Gastrocnemius medialis (tissue), 4 donors: ENCODE measurements at regions not wholly inside any gene's neighbourhood (a gene's known extent, or its start where the extent isn't known, plus 50 kb on each side); places are given as distances from the start of the nearest gene placed in this dataset.
"Not testable (repeated sequence)": the region's sequence is repeated elsewhere in the genome, so short reads cannot be mapped to it uniquely, and the experiment has no call there.

Experiments used
- ATAC-seq, 2 donors: fragments of 150-250 bp; one replicate each; pipeline ENCODE4 v1.9.1; 2016
- DNase-seq, 2 donors: peaks; one replicate each; pipeline ENCODE4 v3.0.0-alpha.2; 2019
- H3K27ac ChIP-seq, 4 donors: fragments of 200-600 bp; sonication (generic); 1 replicate in 1 of 4; 2 replicates in 3 of 4; pipeline ENCODE4 v1.5.1; 2016 to 2018; ENCODE audit warnings: mild to moderate bottlenecking in 2 of 4, moderate library complexity in 1 of 4
- H3K27me3 ChIP-seq, 3 donors: fragments of 200-600 bp; sonication (generic) in 2 of 3; 1 replicate in 1 of 3; 2 replicates in 2 of 3; pipeline versions ENCODE4 v1.5.1 to v1.6.0; 2016 to 2019; ENCODE audit warnings: mild to moderate bottlenecking in 1 of 3, moderate library complexity in 1 of 3
- H3K36me3 ChIP-seq, 2 donors: fragments of 200-600 bp; sonication (generic) in 1 of 2; one replicate each; pipeline ENCODE4 v1.5.1; 2017 to 2018
- H3K4me1 ChIP-seq, 2 donors: fragments of 200-600 bp; sonication (generic) in 1 of 2; one replicate each; pipeline ENCODE4 v1.5.1; 2016 to 2017; ENCODE audit warnings: mild to moderate bottlenecking in 2 of 2
- H3K4me3 ChIP-seq, 4 donors: fragments of 200-600 bp; sonication (generic) in 3 of 4; 1 replicate in 1 of 4; 2 replicates in 3 of 4; pipeline ENCODE4 v1.5.1; 2016 to 2019; ENCODE audit warnings: mild to moderate bottlenecking in 2 of 4
- H3K9me3 ChIP-seq, 3 donors: fragments of 200-600 bp; sonication (generic) in 2 of 3; 1 replicate in 1 of 3; 2 replicates in 2 of 3; pipeline ENCODE4 v1.5.1; 2016 to 2019
- POLR2A ChIP-seq, 2 donors: fragments of 450-650 bp; IDR thresholded peaks; one replicate each; pipeline ENCODE4 v1.6.1; 2017; ENCODE audit warnings: antibody characterized with exemption in 2 of 2, mild to moderate bottlenecking in 2 of 2, moderate library complexity in 2 of 2
- in situ Hi-C, 4 donors: fragments of 200-750 bp; cut with MboI; loops; one replicate each; pipeline versions ENCODE4 v1.15.0 to v1.8.0; 2017; ENCODE audit warnings: low sequenced_read_pairs in 4 of 4
- intact Hi-C: fragments of 100-400 bp; cut with DNase I; formaldehyde crosslinking; loops from one replicate; pipeline ENCODE4 v1.15.1; 2023; ENCODE audit warnings: low total_unique reads
- TF ChIP-seq, protein P1 (sequence below), 5 experiments: fragments of 450-650 bp in 3 of 5; fragments of 200-600 bp in 2 of 5; sonication (generic) in 2 of 5; IDR thresholded peaks in 4 of 5; conservative IDR thresholded peaks in 1 of 5; 1 replicate in 4 of 5; 2 replicates in 1 of 5; pipeline ENCODE4 v1.5.1; 2016 to 2019; ENCODE audit warnings: antibody characterized with exemption in 5 of 5, mild to moderate bottlenecking in 3 of 5, moderate library complexity in 3 of 5

DNA sequence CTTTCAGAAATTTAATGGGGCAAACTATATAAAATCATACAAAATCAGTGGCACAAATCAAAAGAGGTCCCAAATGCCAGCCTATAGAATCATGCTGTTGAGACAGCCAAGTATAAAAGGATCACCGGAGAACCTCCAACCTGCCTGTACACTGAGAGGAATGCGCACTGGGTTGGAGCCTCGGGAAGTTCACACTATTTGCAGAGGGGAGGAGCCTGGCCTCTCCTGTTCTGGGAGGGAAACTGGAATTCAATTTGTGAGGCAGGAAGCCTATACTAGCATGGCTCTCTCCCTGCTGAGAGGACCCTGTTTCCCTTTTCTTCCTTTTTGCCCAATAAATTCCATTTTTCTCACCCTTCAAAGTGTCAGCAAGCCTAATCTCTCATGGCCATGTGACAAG, 406.0 kb downstream of the HINT1 start:
- in situ Hi-C loops, result no loop called here
- ATAC-seq (no peak), DNase-seq (no peak)
- Histone ChIP-seq H3K36me3 (no peaks in the 10 kb centered on the region), H3K27me3 (no peaks in the 10 kb centered on the region), H3K9me3 (no peaks in the 10 kb centered on the region), H3K4me1 (no peaks in the 10 kb centered on the region), H3K4me3 (no peak overlapping the region), H3K27ac (no peak overlapping the region)
- no peak for TF ChIP-seq POLR2A (IDR thresholded peaks at IDR 0.05)
- intact Hi-C loops, result no loop called here

DNA sequence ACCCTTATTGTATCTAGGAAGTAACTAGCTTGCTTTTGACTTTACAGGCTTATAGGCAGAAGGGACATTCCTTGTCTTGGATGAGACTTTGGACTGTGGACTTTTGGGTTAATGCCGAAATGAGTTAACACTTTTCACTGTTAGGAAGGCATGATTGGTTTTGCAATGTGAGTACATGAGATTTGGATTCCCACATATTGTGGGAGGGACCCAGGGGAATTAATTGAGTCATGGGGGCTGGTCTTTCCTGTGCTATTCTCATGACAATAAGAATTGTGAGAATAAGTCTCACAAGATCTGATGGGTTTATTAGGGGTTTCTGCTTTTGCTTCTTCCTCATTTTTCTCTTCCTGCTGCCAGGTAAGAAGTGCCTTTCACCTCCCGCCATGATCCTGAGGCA, 417.5 kb downstream of the HINT1 start:
- Histone ChIP-seq H3K9me3 (no peaks in the 10 kb centered on the region), H3K27me3 (no peaks in the 10 kb centered on the region), H3K36me3 (no peaks in the 10 kb centered on the region), H3K4me1 (no peaks in the 10 kb centered on the region), H3K4me3 (no peak overlapping the region), H3K27ac (no peak overlapping the region)
- intact Hi-C loops (no loop called here), in situ Hi-C loops (no loop called here)
- DNase-seq (no peak), ATAC-seq (no peak)
- TF ChIP-seq, protein P1, sequence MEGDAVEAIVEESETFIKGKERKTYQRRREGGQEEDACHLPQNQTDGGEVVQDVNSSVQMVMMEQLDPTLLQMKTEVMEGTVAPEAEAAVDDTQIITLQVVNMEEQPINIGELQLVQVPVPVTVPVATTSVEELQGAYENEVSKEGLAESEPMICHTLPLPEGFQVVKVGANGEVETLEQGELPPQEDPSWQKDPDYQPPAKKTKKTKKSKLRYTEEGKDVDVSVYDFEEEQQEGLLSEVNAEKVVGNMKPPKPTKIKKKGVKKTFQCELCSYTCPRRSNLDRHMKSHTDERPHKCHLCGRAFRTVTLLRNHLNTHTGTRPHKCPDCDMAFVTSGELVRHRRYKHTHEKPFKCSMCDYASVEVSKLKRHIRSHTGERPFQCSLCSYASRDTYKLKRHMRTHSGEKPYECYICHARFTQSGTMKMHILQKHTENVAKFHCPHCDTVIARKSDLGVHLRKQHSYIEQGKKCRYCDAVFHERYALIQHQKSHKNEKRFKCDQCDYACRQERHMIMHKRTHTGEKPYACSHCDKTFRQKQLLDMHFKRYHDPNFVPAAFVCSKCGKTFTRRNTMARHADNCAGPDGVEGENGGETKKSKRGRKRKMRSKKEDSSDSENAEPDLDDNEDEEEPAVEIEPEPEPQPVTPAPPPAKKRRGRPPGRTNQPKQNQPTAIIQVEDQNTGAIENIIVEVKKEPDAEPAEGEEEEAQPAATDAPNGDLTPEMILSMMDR (IDR thresholded peaks at IDR 0.05 in 4 of 5, conservative IDR thresholded peaks at IDR 0.05 in 1 of 5), result no peak
- no peak for TF ChIP-seq POLR2A (IDR thresholded peaks at IDR 0.05)

DNA sequence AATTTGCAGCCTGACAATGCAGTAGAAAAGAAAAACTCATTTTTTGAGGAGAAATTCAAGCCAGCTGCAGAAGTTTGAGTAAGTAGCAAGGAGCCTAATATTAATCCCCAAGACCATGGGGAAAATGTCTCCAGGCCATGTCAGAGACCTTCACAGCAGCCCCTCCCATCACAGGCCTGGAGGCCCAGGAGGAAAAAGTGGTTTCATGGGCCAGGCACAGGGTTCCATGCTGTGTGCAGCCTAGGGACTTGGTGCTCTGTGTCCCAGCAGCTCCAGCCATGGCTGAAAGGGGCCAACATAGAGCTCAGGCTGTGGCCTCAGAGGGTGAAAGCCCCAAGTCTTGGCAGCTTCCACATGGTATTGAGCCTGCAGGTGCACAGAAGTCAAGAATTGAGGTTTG, 418.4 kb downstream of the HINT1 start:
- intact Hi-C loops, H3K9me3 ChIP-seq, H3K4me3 ChIP-seq, H3K4me1 ChIP-seq, H3K36me3 ChIP-seq, DNase-seq, in situ Hi-C loops, H3K27ac ChIP-seq, ATAC-seq, H3K27me3 ChIP-seq: not testable (repeated sequence)

DNA sequence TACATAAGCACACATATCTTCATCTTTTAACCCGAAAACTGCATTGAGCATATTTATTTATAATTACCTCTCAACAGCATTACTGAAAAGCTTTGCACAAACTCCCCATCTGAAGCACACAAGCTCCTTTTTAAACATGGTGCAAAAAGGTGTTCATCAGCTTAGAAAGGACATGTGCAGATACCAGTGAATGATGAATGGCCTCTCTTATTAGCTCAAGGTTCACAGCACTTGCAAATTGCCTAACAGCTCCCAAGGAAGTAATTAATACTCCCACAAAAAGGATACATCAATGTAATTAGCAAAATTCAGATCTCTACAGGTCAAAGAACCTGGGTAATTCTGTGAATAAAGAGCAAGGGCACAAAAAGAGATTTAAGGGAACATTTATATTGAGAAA, 422.0 kb downstream of the HINT1 start:
- ATAC-seq, result no peak
- DNase-seq, result no peak
- in situ Hi-C loops (no loop called here), intact Hi-C loops (no loop called here)
- H3K36me3 ChIP-seq, result no peaks in the 10 kb centered on the region
- no peak overlapping the region for H3K27ac ChIP-seq
- no peak overlapping the region for H3K4me3 ChIP-seq
- H3K9me3 ChIP-seq, result no peaks in the 10 kb centered on the region
- TF ChIP-seq POLR2A (IDR thresholded peaks at IDR 0.05), result no peak
- TF ChIP-seq, protein P1 (IDR thresholded peaks at IDR 0.05 in 4 of 5, conservative IDR thresholded peaks at IDR 0.05 in 1 of 5), result no peak
- H3K27me3 ChIP-seq, result no peaks in the 10 kb centered on the region
- H3K4me1 ChIP-seq, result no peaks in the 10 kb centered on the region

DNA sequence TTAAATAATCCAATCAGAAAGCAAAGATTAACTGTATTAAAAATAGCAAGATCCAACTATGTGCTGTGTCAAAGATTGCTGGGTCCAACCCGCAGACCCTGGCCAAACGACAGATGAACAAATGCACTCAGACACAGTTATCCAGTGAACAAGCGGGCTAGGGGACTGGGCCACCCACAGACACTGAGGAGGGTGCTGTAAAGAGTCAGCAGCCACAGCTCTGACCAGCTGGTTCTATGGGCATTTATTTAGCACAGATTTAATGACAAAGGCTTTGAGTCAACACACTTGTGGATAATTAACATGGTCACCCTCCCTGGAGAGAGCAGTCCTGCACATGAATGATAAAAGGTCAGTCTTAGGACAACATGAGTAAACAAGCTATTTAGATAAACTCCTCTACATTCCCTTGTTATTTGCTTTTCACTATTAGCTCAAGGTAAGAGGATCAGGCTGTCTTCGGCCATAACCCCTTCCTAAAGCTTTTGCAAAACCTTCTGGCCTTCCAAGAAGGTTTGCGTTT, 424.9 kb downstream of the HINT1 start:
- Histone ChIP-seq H3K36me3 (no peaks in the 10 kb centered on the region), H3K9me3 (no peaks in the 10 kb centered on the region), H3K27ac (no peak overlapping the region), H3K27me3 (no peaks in the 10 kb centered on the region), H3K4me1 (no peaks in the 10 kb centered on the region), H3K4me3 (no peak overlapping the region)
- DNase-seq (no peak), ATAC-seq (no peak)
- in situ Hi-C loops, result no loop called here
- TF ChIP-seq, protein P1 (IDR thresholded peaks at IDR 0.05 in 4 of 5, conservative IDR thresholded peaks at IDR 0.05 in 1 of 5), result no peak
- no peak for TF ChIP-seq POLR2A (IDR thresholded peaks at IDR 0.05)
- intact Hi-C loops, result no loop called here

DNA sequence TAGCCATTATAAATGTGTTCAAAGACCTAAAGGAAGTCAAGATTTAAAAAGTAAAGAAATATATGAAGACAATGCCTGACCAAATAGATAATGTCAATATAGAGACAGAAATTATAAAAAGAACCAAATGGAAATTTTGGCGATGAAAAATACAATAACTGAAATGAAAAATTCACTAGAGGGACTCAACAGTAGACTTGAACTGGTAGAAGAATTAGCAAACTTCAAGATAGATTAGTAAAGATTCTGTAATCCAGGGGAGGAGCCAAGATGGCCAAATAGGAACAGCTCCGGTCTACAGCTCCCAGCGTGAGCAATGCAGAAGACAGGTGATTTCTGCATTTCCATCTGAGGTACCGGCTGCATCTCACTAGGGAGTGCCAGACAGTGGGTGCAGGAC, 433.2 kb downstream of the HINT1 start:
- no peak for TF ChIP-seq POLR2A (IDR thresholded peaks at IDR 0.05)
- TF ChIP-seq, protein P1 (IDR thresholded peaks at IDR 0.05 in 4 of 5, conservative IDR thresholded peaks at IDR 0.05 in 1 of 5), result no peak
- Histone ChIP-seq H3K27ac (no peak overlapping the region), H3K4me1 (no peaks in the 10 kb centered on the region)

More for the DNA sequence above, 433.2 kb downstream of the HINT1 start:
- Histone ChIP-seq H3K9me3 (peaks cover 0 to 5% (median 0%) of the 10 kb centered on the region in 3 donors), H3K36me3 (no peaks in the 10 kb centered on the region), H3K27me3 (no peaks in the 10 kb centered on the region), H3K4me3 (no peak overlapping the region)
- intact Hi-C loops, result no loop called here
- in situ Hi-C loops, result no loop called here
- DNase-seq (no peak), ATAC-seq (no peak)
